GM10266 (cell line): ENCODE measurements at regions not wholly inside any gene's neighbourhood (a gene's known extent, or its start where the extent isn't known, plus 50 kb on each side); places are given as distances from the start of the nearest gene placed in this dataset.

ENCODE experiments used
- DNase-seq: peaks from one replicate; pipeline ENCODE4 v3.0.0; 2012; ENCODE audit errors: extremely low spot score
- CTCF ChIP-seq: IDR thresholded peaks from 2 replicates; pipeline ENCODE4 v1.5.1; 2012; ENCODE audit warnings: mild to moderate bottlenecking, low read depth; ENCODE audit not compliant: control insufficient read depth, insufficient read depth; ENCODE audit errors: missing control alignments

DNA sequence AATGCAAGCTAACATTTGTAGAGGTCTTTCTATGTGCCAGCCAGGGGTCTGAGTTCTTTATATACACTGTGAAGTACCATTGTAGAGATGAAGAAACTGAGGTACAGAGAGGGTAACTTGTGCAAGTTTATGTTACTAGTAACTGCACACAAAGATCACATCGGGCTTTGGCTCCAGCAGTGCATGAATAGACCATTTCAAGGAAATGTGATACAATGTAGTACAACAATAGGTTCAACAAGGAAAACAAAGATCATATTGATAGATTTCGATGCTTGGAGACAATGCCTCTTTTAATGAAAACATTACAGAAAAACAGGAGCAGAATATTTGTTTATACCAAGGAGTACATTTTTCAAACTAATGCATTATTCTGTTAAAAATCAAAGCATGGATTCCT, 115.3 kb downstream of the POLR2M start:
- no peak for DNase-seq
- TF ChIP-seq CTCF: no peak

- DNase-seq: no peak
- TF ChIP-seq CTCF: no peak
Measured at GRCh38 chr15:57823325-57823882, 116.9 kb downstream of the POLR2M start.

GRCh38 chr15:57824186-57824585, 117.7 kb downstream of the POLR2M start:
- DNase-seq: no peak
- TF ChIP-seq CTCF: no peak

GRCh38 chr15:57827021-57827420, 120.5 kb downstream of the POLR2M start:
- TF ChIP-seq CTCF: no peak
- DNase-seq: no peak

GRCh38 chr15:57827971-57828370, 121.5 kb downstream of the POLR2M start:
- TF ChIP-seq CTCF: no peak
- DNase-seq: no peak

- DNase-seq: no peak
- no peak for TF ChIP-seq CTCF
Measured at GRCh38 chr15:57832183-57832582, 125.7 kb downstream of the POLR2M start.

DNA sequence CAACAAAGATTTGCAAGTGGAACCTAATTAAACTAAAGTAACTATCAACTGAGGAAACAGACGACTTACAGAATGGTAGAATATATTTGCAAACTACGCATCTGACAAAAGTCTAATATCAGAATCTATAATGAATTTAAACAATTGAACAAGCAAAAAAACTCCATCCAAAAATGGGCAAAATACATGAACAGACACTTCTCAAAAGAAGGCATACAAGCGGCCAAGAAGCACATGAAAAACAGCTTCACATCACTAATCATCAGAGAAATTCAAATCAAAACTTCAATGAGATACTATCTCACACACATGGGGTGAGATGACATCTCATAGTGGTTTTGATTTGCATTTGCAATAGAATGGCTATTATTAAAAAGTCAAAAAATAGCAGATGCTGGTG, 128.6 kb downstream of the POLR2M start:
- TF ChIP-seq CTCF: no peak
- no peak for DNase-seq

GRCh38 chr15:57849317-57849716, 142.8 kb downstream of the POLR2M start:
- no peak for DNase-seq

More at GRCh38 chr15:57849317-57849716, 142.8 kb downstream of the POLR2M start:
- TF ChIP-seq CTCF: no peak
